HCT116 (cell line): ENCODE measurements at regions not wholly inside any gene's neighbourhood (a gene's known extent, or its start where the extent isn't known, plus 50 kb on each side); places are given as distances from the start of the nearest gene placed in this dataset.
"Not testable (repeated sequence)": the region's sequence is repeated elsewhere in the genome, so short reads cannot be mapped to it uniquely, and the experiment has no call there.

Experiments
- ATAC-seq: fragments of 200-7000 bp; cut with Tn5 transposase; 2 replicates; pipeline ENCODE4 v1.9.1; 2020; ENCODE audit warnings: mild to moderate bottlenecking, moderate library complexity
- BruUV-seq: library from RNA; stranded (reverse); fragments of 400-500 nt; replicated peaks from 2 replicates; lab custom pipeline; 2021; lab: Mats Ljungman, UMichigan
- CTCF ChIA-PET: fragments of 300-600 bp; sonication (Branson Sonifier 250); formaldehyde crosslinking; loops from one replicate; lab custom pipeline; 2021; ENCODE audit warnings: antibody characterized with exemption; lab: Charles Lee
- POLR2A ChIA-PET: fragments of 300-600, 350-600 bp; sonication (Branson Sonifier 250); formaldehyde crosslinking; loops from one replicate; lab custom pipeline; 2021; ENCODE audit warnings: antibody characterized with exemption; lab: Charles Lee
- RAD21 ChIA-PET, 2 experiments: fragments of 300-600 bp; sonication (Branson Sonifier 250); formaldehyde crosslinking; loops; one replicate each; lab custom pipeline; 2023; ENCODE audit warnings: low total read pairs in 2 of 2; ENCODE audit not compliant: uncharacterized antibody in 2 of 2, unreplicated experiment in 2 of 2, low non-redundant PET in 1 of 2; lab: Charles Lee
- DNase-seq: peaks from one replicate; pipeline ENCODE4 v3.0.0-alpha.2; 2010; ENCODE audit warnings: low read depth, low spot score
- H2AFZ ChIP-seq: fragments of 200-600 bp; shearing (Covaris generic), sonication (generic); 2 replicates; pipeline ENCODE4 v1.6.1; 2017; ENCODE audit warnings: low read depth, mixed run types, mixed read lengths, antibody characterized with exemption, low read length; ENCODE audit not compliant: poor library complexity, severe bottlenecking
- H3K27ac ChIP-seq: 2 replicates; pipeline ENCODE4 v1.5.1; 2012; ENCODE audit warnings: low read depth, low read length
- H3K27me3 ChIP-seq: fragments of 200-600 bp; sonication (generic); 2 replicates; pipeline ENCODE4 v1.6.1; 2016; ENCODE audit warnings: mixed run types, low read length, mixed read lengths; ENCODE audit not compliant: insufficient read depth
- H3K36me3 ChIP-seq, 2 experiments: fragments of 200-500 bp in 1 of 2; fragments of 200-600 bp in 1 of 2; sonication (Bioruptor generic) in 1 of 2; sonication (generic) in 1 of 2; 2 replicates each; pipeline versions ENCODE4 v1.5.1 to v1.6.1; 2014 to 2016; ENCODE audit warnings: low read length in 2 of 2, inconsistent platforms in 1 of 2, mixed read lengths in 1 of 2, mixed run types in 1 of 2; ENCODE audit not compliant: insufficient read depth in 2 of 2, control insufficient read depth in 1 of 2
- H3K4me1 ChIP-seq, 2 experiments: fragments of 200-600 bp in 1 of 2; sonication (generic) in 1 of 2; 2 replicates each; pipeline versions ENCODE4 v1.5.1 to v1.6.1; 2012 to 2017; ENCODE audit warnings: low read length in 2 of 2, inconsistent platforms in 1 of 2, mild to moderate bottlenecking in 1 of 2, mixed read lengths in 1 of 2, mixed run types in 1 of 2, moderate library complexity in 1 of 2; ENCODE audit not compliant: insufficient read depth in 2 of 2, control insufficient read depth in 1 of 2
- H3K4me2 ChIP-seq: fragments of 200-600 bp; sonication (generic); 2 replicates; pipeline ENCODE4 v1.6.1; 2017; ENCODE audit warnings: mixed run types, low read length, mixed read lengths
- H3K4me3 ChIP-seq, 2 experiments: fragments of 200-600 bp in 1 of 2; sonication (generic) in 1 of 2; replicated peaks in 1 of 2; 2 replicates each; pipeline ENCODE4 v1.5.1; 2011 to 2016; ENCODE audit warnings: low read length in 2 of 2, control low read depth in 1 of 2, low read depth in 1 of 2, mild to moderate bottlenecking in 1 of 2, mixed read lengths in 1 of 2, mixed run types in 1 of 2
- H3K79me2 ChIP-seq: fragments of 200-600 bp; sonication (generic); 2 replicates; pipeline ENCODE4 v1.6.1; 2017; ENCODE audit warnings: mild to moderate bottlenecking, mixed run types, low read length, moderate library complexity, mixed read lengths; ENCODE audit not compliant: insufficient read depth
- H3K9ac ChIP-seq: fragments of 200-600 bp; sonication (generic); 2 replicates; pipeline ENCODE4 v1.6.1; 2016; ENCODE audit warnings: low read length, mixed read lengths
- H3K9me2 ChIP-seq: fragments of 200-600 bp; sonication (generic), shearing (Covaris generic); 2 replicates; pipeline ENCODE4 v1.6.1; 2017; ENCODE audit warnings: mixed run types, mild to moderate bottlenecking, moderate library complexity; ENCODE audit not compliant: insufficient read depth
- H3K9me3 ChIP-seq, 2 experiments: fragments of 200-500 bp in 1 of 2; fragments of 200-600 bp in 1 of 2; sonication (Bioruptor generic) in 1 of 2; sonication (generic) in 1 of 2; 2 replicates each; pipeline ENCODE4 v1.6.1; 2014 to 2017; ENCODE audit warnings: low read length in 2 of 2, mixed read lengths in 2 of 2, inconsistent platforms in 1 of 2, low read depth in 1 of 2, mild to moderate bottlenecking in 1 of 2, mixed run types in 1 of 2, moderate library complexity in 1 of 2; ENCODE audit not compliant: control insufficient read depth in 1 of 2, insufficient read depth in 1 of 2
- H4K20me1 ChIP-seq: fragments of 200-600 bp; sonication (generic), shearing (Covaris generic); 2 replicates; pipeline ENCODE4 v1.6.1; 2017; ENCODE audit warnings: mixed run types, mild to moderate bottlenecking, moderate library complexity; ENCODE audit not compliant: insufficient read depth
- intact Hi-C: fragments of 100-400 bp; cut with micrococcal nuclease; formaldehyde crosslinking; loops from 2 replicates; pipeline ENCODE4 v1.10.0; 2022

DNA sequence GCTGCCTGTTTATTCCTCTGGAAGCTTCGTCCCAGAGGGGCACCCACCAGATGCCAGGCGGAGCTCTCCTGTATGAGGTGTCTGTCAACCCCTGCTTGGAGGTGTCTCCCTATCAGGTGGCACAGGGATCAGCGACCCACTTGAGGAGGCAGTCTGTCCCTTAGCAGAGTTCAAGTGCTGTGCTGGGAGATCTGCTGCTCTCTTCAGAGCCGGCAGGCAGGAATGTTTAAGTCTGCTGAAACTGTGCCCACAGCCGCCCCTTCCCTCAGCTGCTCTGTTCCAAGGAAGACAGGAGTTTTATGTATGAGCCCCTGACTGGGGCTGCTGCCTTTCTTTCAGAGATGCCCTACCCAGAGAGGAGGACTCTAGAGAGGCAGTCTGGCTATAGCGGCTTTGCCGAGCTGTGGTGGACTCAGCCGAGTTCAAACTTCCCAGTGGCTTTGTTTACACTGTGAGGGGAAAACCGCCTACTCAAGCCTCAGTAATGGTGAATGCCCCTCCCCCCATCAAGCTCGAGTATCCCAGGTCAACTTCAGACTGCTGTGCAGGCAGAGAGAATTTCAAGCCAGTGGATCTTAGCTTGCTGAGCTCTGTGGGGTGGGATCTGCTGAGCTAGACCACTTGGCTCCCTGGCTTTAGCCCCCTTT lies 279.8 kb downstream of the TTC8 start:
- H4K20me1 ChIP-seq, BruUV-seq, H3K9ac ChIP-seq, RAD21 ChIA-PET, DNase-seq, H3K36me3 ChIP-seq, H3K4me3 ChIP-seq, H3K27me3 ChIP-seq, H3K9me3 ChIP-seq, H3K27ac ChIP-seq, CTCF ChIA-PET, intact Hi-C loops, H3K9me2 ChIP-seq, POLR2A ChIA-PET, ATAC-seq, H2AFZ ChIP-seq, H3K79me2 ChIP-seq, H3K4me1 ChIP-seq, H3K4me2 ChIP-seq: not testable (repeated sequence)

- H3K79me2 ChIP-seq, H3K4me1 ChIP-seq, intact Hi-C loops, CTCF ChIA-PET, H3K9me3 ChIP-seq, H3K27ac ChIP-seq, POLR2A ChIA-PET, H4K20me1 ChIP-seq, H3K36me3 ChIP-seq, H2AFZ ChIP-seq, BruUV-seq, H3K9me2 ChIP-seq, H3K27me3 ChIP-seq, H3K4me2 ChIP-seq, H3K4me3 ChIP-seq, RAD21 ChIA-PET, ATAC-seq, DNase-seq, H3K9ac ChIP-seq: not testable (repeated sequence)
Measured at GRCh38 chr14:89104861-89105260, 280.4 kb downstream of the TTC8 start.
